Osteocyte (in vitro differentiated cells): ENCODE measurements at regions not wholly inside any gene's neighbourhood (a gene's known extent, or its start where the extent isn't known, plus 50 kb on each side); places are given as distances from the start of the nearest gene placed in this dataset.

Source experiments
- DNase-seq: peaks from one replicate; pipeline ENCODE4 v3.0.0; 2021; ENCODE audit warnings: mixed read lengths; ENCODE audit not compliant: unreplicated experiment; ENCODE audit errors: extremely low spot score
- H3K27ac Mint-ChIP-seq: one replicate; pipeline ENCODE4 v1.8.0; 2021; ENCODE audit warnings: mild to moderate bottlenecking, mixed read lengths; ENCODE audit not compliant: unreplicated experiment
- H3K27me3 Mint-ChIP-seq: one replicate; pipeline ENCODE4 v1.8.0; 2021; ENCODE audit warnings: mixed read lengths; ENCODE audit not compliant: unreplicated experiment
- H3K36me3 Mint-ChIP-seq: one replicate; pipeline ENCODE4 v1.8.0; 2021; ENCODE audit warnings: mixed read lengths; ENCODE audit not compliant: unreplicated experiment
- H3K4me1 Mint-ChIP-seq: one replicate; pipeline ENCODE4 v1.8.0; 2021; ENCODE audit warnings: mixed read lengths; ENCODE audit not compliant: unreplicated experiment
- H3K4me3 Mint-ChIP-seq: one replicate; pipeline ENCODE4 v1.8.0; 2021; ENCODE audit warnings: mild to moderate bottlenecking, moderate library complexity, mixed read lengths; ENCODE audit not compliant: unreplicated experiment
- H3K9me3 Mint-ChIP-seq: one replicate; pipeline ENCODE4 v1.8.0; 2021; ENCODE audit warnings: mixed read lengths; ENCODE audit not compliant: unreplicated experiment
- TF ChIP-seq, protein P1 (sequence below): fragments of 200-600 bp; sonication (generic); IDR thresholded peaks from 2 replicates; pipeline ENCODE4 v1.5.0; 2021; ENCODE audit warnings: antibody characterized with exemption, mild to moderate bottlenecking, moderate library complexity

DNA sequence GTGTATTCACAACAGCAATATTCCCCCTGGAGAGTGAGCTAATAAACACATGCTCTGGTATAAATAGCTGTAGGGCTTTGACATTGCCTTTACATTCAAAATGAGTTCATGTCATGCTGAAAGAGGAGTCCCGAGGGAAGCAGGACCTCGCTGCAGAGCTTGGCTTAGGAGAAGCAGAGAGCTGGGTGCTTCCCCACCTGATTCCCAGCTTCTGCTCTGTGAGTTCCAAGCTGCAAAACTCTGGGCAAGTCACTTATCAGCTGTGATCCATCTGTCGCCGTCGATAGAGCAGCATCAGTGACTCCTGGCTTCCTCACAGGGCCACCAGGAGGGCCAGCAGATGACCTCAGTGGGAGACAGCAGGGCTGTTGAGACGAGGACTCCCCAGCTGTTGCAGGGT, 241.8 kb downstream of the ANKRD60 start:
- TF ChIP-seq, protein P1, sequence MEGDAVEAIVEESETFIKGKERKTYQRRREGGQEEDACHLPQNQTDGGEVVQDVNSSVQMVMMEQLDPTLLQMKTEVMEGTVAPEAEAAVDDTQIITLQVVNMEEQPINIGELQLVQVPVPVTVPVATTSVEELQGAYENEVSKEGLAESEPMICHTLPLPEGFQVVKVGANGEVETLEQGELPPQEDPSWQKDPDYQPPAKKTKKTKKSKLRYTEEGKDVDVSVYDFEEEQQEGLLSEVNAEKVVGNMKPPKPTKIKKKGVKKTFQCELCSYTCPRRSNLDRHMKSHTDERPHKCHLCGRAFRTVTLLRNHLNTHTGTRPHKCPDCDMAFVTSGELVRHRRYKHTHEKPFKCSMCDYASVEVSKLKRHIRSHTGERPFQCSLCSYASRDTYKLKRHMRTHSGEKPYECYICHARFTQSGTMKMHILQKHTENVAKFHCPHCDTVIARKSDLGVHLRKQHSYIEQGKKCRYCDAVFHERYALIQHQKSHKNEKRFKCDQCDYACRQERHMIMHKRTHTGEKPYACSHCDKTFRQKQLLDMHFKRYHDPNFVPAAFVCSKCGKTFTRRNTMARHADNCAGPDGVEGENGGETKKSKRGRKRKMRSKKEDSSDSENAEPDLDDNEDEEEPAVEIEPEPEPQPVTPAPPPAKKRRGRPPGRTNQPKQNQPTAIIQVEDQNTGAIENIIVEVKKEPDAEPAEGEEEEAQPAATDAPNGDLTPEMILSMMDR, result no peak
- DNase-seq, result no peak
- H3K27ac Mint-ChIP-seq, result no peak overlapping the region
- no peak overlapping the region for H3K4me3 Mint-ChIP-seq
- peaks cover 20% of the 10 kb centered on the region for H3K4me1 Mint-ChIP-seq
- H3K27me3 Mint-ChIP-seq, result peaks cover 18% of the 10 kb centered on the region
- no peaks in the 10 kb centered on the region for H3K36me3 Mint-ChIP-seq
- no peaks in the 10 kb centered on the region for H3K9me3 Mint-ChIP-seq

DNA sequence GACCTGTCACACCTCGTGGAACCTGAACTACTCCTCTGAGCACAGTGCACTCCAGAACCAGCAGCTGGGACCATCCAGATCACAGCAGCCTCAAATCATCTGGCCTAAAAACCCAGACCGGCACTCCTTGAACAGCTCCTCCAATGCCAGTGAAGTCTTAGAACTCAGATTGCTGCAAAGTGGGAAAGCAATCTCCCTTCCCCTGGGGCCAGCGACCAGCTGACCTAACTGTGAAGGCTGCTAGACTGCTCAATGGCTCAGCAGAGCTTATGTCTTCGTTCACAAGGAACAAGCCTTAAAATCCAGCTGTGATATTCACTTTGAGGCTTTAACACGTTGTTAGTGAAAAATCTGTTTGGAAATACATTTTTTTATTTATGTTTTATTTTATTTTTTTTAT, 243.2 kb downstream of the ANKRD60 start:
- H3K9me3 Mint-ChIP-seq, result no peaks in the 10 kb centered on the region

DNA sequence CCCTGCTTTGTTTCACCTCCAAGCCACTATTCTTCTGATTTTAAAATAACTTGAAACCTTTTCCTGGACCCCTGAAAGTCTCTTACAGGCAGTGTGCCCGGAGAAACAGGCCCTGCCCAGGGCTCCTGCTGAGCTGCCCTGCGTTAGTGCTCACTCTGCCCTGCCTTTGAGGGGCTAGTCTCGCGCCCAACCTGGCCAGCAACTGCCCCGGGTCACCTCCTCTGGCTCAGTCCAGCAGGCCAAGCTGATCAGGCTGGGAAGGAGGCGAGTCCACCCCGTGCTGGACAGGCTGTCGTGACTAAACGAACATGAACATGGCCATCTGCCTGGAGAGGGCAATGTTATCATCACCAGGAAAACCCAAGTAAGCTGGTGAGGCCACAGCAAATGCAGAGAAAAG, 245.4 kb downstream of the ANKRD60 start:
- H3K27ac Mint-ChIP-seq, result no peak overlapping the region

More for the DNA sequence above, 243.2 kb downstream of the ANKRD60 start:
- H3K4me1 Mint-ChIP-seq, result peaks cover 7% of the 10 kb centered on the region
- H3K4me3 Mint-ChIP-seq, result no peak overlapping the region
- H3K36me3 Mint-ChIP-seq, result no peaks in the 10 kb centered on the region
- H3K27me3 Mint-ChIP-seq, result peaks cover 30% of the 10 kb centered on the region
- no peak for DNase-seq
- TF ChIP-seq, protein P1, result no peak
- no peak overlapping the region for H3K27ac Mint-ChIP-seq

DNA sequence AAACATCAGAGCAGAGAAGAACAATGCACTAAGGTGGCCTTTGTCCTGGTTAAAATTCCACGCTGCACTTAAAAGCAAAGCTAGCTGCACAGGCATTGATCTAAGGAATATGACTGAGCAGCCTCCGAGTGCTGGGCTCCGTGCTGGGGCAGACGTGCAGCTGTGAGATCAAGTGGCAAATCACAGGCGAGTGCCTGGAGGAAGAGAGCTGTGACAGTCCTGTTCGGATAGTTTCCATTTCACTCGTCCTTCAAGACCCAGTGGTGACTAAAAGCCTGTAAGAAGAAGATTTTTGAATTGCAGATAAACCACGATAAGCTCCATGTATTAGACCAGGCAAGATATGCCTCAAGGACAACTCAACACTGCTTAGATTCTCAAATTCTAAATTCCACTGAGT, 247.9 kb downstream of the ANKRD60 start:
- Mint-ChIP-seq H3K9me3 (no peaks in the 10 kb centered on the region), H3K27me3 (peaks cover 47% of the 10 kb centered on the region), H3K4me3 (no peak overlapping the region), H3K4me1 (peaks cover 3% of the 10 kb centered on the region), H3K27ac (no peak overlapping the region), H3K36me3 (no peaks in the 10 kb centered on the region)
- no peak for DNase-seq
- TF ChIP-seq, protein P1, result no peak

More for the DNA sequence above, 245.4 kb downstream of the ANKRD60 start:
- Mint-ChIP-seq H3K27me3 (peaks cover 37% of the 10 kb centered on the region), H3K4me1 (peaks cover 7% of the 10 kb centered on the region), H3K36me3 (no peaks in the 10 kb centered on the region), H3K9me3 (no peaks in the 10 kb centered on the region), H3K4me3 (no peak overlapping the region)
- TF ChIP-seq, protein P1, result no peak
- no peak for DNase-seq

DNA sequence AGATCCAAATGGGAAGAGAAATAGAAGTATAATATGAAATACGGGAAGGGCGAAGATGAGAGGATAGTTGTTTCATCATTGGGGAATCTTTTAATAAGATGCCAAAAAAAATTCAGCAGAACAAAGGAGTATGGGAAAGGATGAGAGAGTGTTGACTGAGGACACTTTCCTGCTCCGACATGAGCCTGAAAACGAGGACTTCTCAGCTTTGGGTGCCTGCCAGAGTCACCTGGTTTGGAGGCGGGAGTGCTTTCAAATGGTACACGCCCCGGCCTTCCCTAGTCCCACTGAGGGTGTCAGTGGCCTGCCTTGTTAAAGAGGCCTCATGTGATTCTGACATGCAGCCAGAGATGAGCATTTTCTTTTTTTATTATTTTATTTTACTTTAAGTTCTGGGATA, 250.9 kb downstream of the ANKRD60 start:
- Mint-ChIP-seq H3K27me3 (peaks cover 50% of the 10 kb centered on the region), H3K4me1 (peaks cover 3% of the 10 kb centered on the region), H3K4me3 (no peak overlapping the region), H3K27ac (no peak overlapping the region), H3K9me3 (no peaks in the 10 kb centered on the region), H3K36me3 (no peaks in the 10 kb centered on the region)
- no peak for DNase-seq
- TF ChIP-seq, protein P1, result no peak
